ENCODE measurements at regions not wholly inside any gene's neighbourhood (a gene's known extent, or its start where the extent isn't known, plus 50 kb on each side); places are given as distances from the start of the nearest gene placed in this dataset.

- no peak for DNase-seq (ENCODE audit: low read depth)
- no peak overlapping the region for H3K4me3 ChIP-seq (ENCODE audit: control insufficient read depth, low read depth, low read length)
- TF ChIP-seq CTCF (IDR thresholded peaks at IDR 0.05; ENCODE audit: control insufficient read depth, insufficient read depth, low read depth, low read length, missing control alignments) = no peak
Observed at GRCh38 chr5:10832421-10832820, 71.4 kb upstream of the DAP start.

- DNase-seq (ENCODE audit: low read depth) = peak; percentile 73
- H3K4me3 ChIP-seq (ENCODE audit: control insufficient read depth, low read depth, low read length) = no peak overlapping the region
- TF ChIP-seq CTCF (IDR thresholded peaks at IDR 0.05; ENCODE audit: control insufficient read depth, insufficient read depth, low read depth, low read length, missing control alignments) = no peak
Observed at GRCh38 chr5:10831419-10831818, 70.4 kb upstream of the DAP start.

GRCh38 chr5:10828241-10828640, 67.2 kb upstream of the DAP start:
- TF ChIP-seq CTCF (IDR thresholded peaks at IDR 0.05; ENCODE audit: control insufficient read depth, insufficient read depth, low read depth, low read length, missing control alignments) = no peak
- DNase-seq (ENCODE audit: low read depth) = peak; percentile 27

GRCh38 chr5:10827571-10827970, 66.5 kb upstream of the DAP start:
- TF ChIP-seq CTCF (IDR thresholded peaks at IDR 0.05; ENCODE audit: control insufficient read depth, insufficient read depth, low read depth, low read length, missing control alignments) = no peak
- DNase-seq (ENCODE audit: low read depth) = no peak
- H3K4me3 ChIP-seq (ENCODE audit: control insufficient read depth, low read depth, low read length) = no peak overlapping the region

More at GRCh38 chr5:10828241-10828640, 67.2 kb upstream of the DAP start:
- no peak overlapping the region for H3K4me3 ChIP-seq (ENCODE audit: control insufficient read depth, low read depth, low read length)

- DNase-seq (ENCODE audit: low read depth) = no peak
- no peak overlapping the region for H3K4me3 ChIP-seq (ENCODE audit: control insufficient read depth, low read depth, low read length)
- TF ChIP-seq CTCF (IDR thresholded peaks at IDR 0.05; ENCODE audit: control insufficient read depth, insufficient read depth, low read depth, low read length, missing control alignments) = no peak
Observed at GRCh38 chr5:10826971-10827370, 65.9 kb upstream of the DAP start.

- no peak for DNase-seq (ENCODE audit: low read depth)
- no peak for TF ChIP-seq CTCF (IDR thresholded peaks at IDR 0.05; ENCODE audit: control insufficient read depth, insufficient read depth, low read depth, low read length, missing control alignments)
- no peak overlapping the region for H3K4me3 ChIP-seq (ENCODE audit: control insufficient read depth, low read depth, low read length)
Observed at GRCh38 chr5:10825897-10826644, 65.0 kb upstream of the DAP start.
